ENCODE measurements at regions not wholly inside any gene's neighbourhood (a gene's known extent, or its start where the extent isn't known, plus 50 kb on each side); places are given as distances from the start of the nearest gene placed in this dataset.
"Not testable (repeated sequence)": the region's sequence is repeated elsewhere in the genome, so short reads cannot be mapped to it uniquely, and the experiment has no call there.

GRCh38 chr1:83332308-83332707 lies 666.6 kb downstream of the TTLL7 start:
- DNase-seq (ENCODE audit: low spot score); in situ Hi-C loops (cut with MboI; ENCODE audit: low pct_unique_long_range_greater_than_20kb, low sequenced_read_pairs, unreplicated experiment): not testable (repeated sequence)

- in situ Hi-C loops (cut with MboI; ENCODE audit: low pct_unique_long_range_greater_than_20kb, low sequenced_read_pairs, unreplicated experiment) = no loop called here
- no peak for DNase-seq (ENCODE audit: low spot score)
These were observed 680.6 kb downstream of the TTLL7 start for GRCh38 chr1:83318366-83318765.

DNA sequence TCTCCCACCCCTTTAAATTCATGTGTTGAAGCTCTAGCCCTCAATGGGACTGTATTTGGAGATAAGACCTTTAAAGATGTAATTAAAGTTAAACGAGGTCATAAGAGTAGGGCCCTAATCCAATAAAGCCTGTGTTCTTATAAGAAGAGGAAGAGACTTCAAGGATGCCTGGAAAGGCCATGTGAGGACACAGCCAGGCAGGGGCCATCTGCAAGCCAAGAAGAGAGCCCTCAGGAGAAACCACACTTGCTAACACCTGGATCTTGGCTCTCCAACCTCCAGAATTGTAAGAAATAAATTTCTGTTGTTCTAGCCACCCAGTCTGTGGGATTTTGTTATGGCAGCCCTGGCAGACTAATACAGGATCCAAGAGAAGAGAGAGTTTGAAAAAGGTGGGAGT lies 683.5 kb downstream of the TTLL7 start:
- in situ Hi-C loops (cut with MboI; ENCODE audit: low pct_unique_long_range_greater_than_20kb, low sequenced_read_pairs, unreplicated experiment); DNase-seq (ENCODE audit: low spot score): not testable (repeated sequence)

More at GRCh38 chr1:83318366-83318765, 680.6 kb downstream of the TTLL7 start:
- TF ChIP-seq, protein P1, sequence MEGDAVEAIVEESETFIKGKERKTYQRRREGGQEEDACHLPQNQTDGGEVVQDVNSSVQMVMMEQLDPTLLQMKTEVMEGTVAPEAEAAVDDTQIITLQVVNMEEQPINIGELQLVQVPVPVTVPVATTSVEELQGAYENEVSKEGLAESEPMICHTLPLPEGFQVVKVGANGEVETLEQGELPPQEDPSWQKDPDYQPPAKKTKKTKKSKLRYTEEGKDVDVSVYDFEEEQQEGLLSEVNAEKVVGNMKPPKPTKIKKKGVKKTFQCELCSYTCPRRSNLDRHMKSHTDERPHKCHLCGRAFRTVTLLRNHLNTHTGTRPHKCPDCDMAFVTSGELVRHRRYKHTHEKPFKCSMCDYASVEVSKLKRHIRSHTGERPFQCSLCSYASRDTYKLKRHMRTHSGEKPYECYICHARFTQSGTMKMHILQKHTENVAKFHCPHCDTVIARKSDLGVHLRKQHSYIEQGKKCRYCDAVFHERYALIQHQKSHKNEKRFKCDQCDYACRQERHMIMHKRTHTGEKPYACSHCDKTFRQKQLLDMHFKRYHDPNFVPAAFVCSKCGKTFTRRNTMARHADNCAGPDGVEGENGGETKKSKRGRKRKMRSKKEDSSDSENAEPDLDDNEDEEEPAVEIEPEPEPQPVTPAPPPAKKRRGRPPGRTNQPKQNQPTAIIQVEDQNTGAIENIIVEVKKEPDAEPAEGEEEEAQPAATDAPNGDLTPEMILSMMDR (IDR thresholded peaks at IDR 0.05; ENCODE audit: extremely low read depth, insufficient read depth, missing control alignments) = no peak

DNA sequence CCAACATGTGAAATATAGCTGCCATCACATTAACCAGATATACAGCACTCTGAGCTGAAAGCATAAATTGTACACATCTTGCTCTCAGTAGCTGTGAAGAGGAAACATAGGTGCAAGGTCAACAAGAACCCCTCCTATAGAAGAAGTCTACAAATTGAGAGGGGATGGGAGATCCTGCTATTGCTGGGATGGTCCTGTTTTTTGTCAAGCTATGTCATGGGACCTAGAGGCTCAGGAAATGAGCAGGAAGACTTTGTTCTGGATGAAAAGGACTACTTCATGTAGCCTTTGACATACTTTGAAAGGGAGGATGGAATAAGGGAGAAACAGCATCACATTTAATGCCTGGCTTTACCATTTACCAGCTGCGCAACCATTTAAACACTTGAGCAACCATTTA lies 688.8 kb downstream of the TTLL7 start:
- DNase-seq (ENCODE audit: low spot score); in situ Hi-C loops (cut with MboI; ENCODE audit: low pct_unique_long_range_greater_than_20kb, low sequenced_read_pairs, unreplicated experiment): not testable (repeated sequence)

DNA sequence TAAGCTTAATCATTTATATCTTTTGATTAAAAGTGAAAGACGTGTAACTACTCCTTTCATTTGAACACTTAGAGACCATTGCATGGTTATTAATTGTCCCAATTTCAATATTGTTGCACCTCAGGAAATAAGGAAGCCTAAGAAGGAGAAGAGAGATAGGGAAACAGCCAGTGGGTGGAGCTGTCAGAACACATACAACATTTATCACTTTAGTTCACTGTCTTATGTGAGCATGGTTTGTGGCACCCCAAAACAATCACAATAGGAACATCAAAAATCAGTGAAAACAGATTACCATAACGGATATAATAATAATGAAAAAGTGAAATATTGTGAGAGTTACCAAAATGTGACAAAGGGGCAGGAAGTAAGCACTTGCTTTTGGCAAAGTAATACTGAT lies 689.9 kb downstream of the TTLL7 start:
- DNase-seq (ENCODE audit: low spot score); in situ Hi-C loops (cut with MboI; ENCODE audit: low pct_unique_long_range_greater_than_20kb, low sequenced_read_pairs, unreplicated experiment): not testable (repeated sequence)

DNA sequence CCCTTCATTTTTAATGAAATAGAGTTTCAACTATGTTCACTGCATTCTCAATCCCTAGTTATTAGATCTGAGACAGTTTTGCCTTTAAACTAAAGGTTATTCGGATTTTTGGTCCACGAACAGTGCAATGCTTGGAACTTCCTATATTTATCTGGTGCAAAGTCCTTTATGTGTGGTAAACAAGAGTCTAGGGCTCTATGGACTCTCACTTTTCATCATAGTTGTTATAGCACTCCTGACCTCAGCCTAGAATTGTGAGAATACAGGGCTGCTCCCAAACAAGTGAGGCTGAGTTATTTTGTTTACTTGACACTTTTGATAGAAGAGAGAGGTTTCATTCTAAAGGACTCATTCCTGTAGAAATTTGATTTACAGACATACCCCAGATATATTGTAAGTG lies 692.1 kb downstream of the TTLL7 start:
- in situ Hi-C loops (cut with MboI; ENCODE audit: low pct_unique_long_range_greater_than_20kb, low sequenced_read_pairs, unreplicated experiment); DNase-seq (ENCODE audit: low spot score): not testable (repeated sequence)

DNA sequence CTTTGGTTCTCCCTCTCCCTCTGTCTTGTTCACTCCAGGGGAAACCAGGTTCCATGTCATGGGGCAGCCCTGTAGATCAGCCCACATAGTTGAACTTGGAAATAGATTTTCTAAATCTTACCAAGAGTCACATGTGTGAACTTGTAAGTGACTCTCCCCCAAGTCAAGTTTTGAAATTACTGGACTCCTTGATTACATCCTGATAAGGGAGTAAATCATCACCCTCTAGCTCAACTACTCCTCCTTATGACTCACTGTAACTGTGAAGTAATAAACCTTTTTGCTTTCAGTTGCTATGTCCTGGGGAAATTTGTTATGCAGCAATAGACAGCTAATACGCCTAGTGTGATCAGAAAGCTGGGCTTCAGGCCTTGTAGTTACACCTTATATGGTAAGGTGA lies 703.3 kb downstream of the TTLL7 start:
- DNase-seq (ENCODE audit: low spot score); in situ Hi-C loops (cut with MboI; ENCODE audit: low pct_unique_long_range_greater_than_20kb, low sequenced_read_pairs, unreplicated experiment): not testable (repeated sequence)

- DNase-seq (ENCODE audit: low spot score); in situ Hi-C loops (cut with MboI; ENCODE audit: low pct_unique_long_range_greater_than_20kb, low sequenced_read_pairs, unreplicated experiment): not testable (repeated sequence)
These were observed 711.5 kb downstream of the TTLL7 start for GRCh38 chr1:83287391-83287790.

DNA sequence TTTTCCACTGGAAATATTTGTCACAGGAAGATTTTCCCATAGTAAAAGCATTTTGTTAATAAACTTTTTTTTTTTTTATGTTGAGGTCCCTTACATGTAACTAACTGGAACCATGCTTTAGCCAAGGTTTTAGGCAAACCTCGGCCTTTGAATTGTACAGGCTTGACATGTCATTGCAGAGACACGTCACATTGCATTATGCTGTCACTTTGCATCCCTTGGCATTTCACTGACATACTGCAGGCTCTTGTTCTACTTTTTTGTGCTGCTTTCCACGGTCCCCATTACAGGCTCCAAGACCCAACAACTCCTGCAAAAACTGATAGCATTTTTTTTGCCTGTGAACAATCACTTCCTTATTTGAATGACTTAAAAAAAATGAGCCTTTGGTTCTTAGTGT lies 724.3 kb downstream of the TTLL7 start:
- in situ Hi-C loops (cut with MboI; ENCODE audit: low pct_unique_long_range_greater_than_20kb, low sequenced_read_pairs, unreplicated experiment); DNase-seq (ENCODE audit: low spot score): not testable (repeated sequence)

DNA sequence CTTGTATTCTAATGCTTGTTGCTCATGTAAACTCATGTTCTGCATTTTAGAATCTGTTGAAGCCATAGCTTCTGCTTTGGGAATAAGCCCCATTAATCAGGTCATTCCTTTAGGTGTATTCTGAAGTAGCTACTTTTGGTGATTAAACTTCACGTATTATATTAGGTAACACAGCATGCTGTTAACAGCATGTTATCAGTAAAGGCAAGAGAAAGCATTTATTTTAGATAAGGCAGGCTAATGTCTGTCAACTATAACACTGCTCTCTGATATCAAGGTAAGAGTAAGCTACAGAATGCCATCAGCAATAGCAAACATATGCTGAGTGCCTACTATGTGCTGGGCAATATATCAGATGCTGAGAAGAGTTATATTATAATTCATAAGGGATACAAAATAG lies 726.4 kb downstream of the TTLL7 start:
- DNase-seq (ENCODE audit: low spot score); in situ Hi-C loops (cut with MboI; ENCODE audit: low pct_unique_long_range_greater_than_20kb, low sequenced_read_pairs, unreplicated experiment): not testable (repeated sequence)

DNA sequence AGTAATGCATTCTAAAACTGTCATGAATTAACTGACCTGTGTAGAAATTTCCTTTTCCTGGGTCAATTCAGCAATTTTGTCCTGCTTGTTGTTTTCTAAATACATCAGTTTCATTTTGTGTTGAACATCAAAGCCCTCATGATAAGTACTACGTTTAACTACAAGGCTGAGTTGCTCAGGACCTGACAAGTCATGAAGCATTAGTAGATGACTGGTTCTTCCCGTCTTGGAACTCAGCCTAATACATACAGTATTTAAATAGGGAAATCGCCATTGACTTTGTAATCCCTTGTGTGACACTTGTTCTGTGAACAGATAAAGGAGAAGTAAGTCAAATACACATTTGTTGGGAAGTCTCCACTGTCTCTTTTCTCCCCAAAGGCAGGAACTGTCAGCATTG lies 727.1 kb downstream of the TTLL7 start:
- in situ Hi-C loops (cut with MboI; ENCODE audit: low pct_unique_long_range_greater_than_20kb, low sequenced_read_pairs, unreplicated experiment); DNase-seq (ENCODE audit: low spot score): not testable (repeated sequence)

DNA sequence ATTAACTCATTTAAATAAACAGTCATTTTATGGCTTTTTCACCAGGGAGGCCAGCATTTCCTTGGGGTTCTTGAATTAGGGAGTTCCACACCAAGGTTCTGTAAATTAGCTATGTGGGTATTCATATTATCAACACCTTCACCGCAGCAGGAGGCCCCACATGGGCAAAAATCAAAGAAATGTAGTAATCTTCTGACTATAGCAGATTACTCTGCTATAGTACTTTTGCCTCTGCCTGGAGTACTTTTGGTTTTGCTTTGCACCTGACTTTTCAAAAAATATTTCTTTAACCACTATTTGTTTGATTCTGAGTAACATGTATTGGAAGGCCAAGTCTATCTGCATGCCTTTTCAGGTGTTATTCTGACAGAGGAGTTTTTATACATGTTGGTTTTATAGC lies 728.1 kb downstream of the TTLL7 start:
- in situ Hi-C loops (cut with MboI; ENCODE audit: low pct_unique_long_range_greater_than_20kb, low sequenced_read_pairs, unreplicated experiment) = not testable (repeated sequence)

GRCh38 chr1:83263808-83264207 lies 735.1 kb downstream of the TTLL7 start:
- in situ Hi-C loops (cut with MboI; ENCODE audit: low pct_unique_long_range_greater_than_20kb, low sequenced_read_pairs, unreplicated experiment); DNase-seq (ENCODE audit: low spot score): not testable (repeated sequence)

More for the DNA sequence above, 728.1 kb downstream of the TTLL7 start:
- not testable (repeated sequence) for DNase-seq (ENCODE audit: low spot score)

GRCh38 chr1:83251687-83252086 lies 747.2 kb downstream of the TTLL7 start:
- in situ Hi-C loops (cut with MboI; ENCODE audit: low pct_unique_long_range_greater_than_20kb, low sequenced_read_pairs, unreplicated experiment); DNase-seq (ENCODE audit: low spot score): not testable (repeated sequence)

DNA sequence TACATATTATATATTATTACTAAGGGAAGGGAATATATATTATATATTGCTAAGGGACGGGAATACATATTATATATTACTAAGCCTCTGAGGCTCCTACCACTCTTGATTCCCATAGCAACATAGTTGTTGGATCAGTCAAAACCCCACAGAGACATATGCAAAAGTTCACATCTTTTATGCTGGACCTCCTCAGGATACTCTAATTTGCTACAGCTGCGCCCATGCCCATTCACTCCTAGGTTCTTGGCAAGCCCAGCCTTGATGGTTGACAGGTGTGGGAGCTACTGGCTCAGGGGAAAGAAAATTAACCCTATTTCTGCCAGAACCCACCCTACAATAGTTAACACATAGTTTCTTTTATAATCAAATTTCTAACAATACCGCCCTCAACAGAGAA lies 752.2 kb downstream of the TTLL7 start:
- DNase-seq (ENCODE audit: low spot score); in situ Hi-C loops (cut with MboI; ENCODE audit: low pct_unique_long_range_greater_than_20kb, low sequenced_read_pairs, unreplicated experiment): not testable (repeated sequence)

Data from GM13977 (cell line).